Liver (tissue), 3 donors: ENCODE measurements at regions not wholly inside any gene's neighbourhood (a gene's known extent, or its start where the extent isn't known, plus 50 kb on each side); places are given as distances from the start of the nearest gene placed in this dataset.

Source experiments
- CTCF ChIP-seq: fragments of 150-350 bp; IDR thresholded peaks from 2 replicates; pipeline ENCODE4 v1.5.1; 2017; ENCODE audit warnings: improper control_type of control experiment, low read depth, low read length; ENCODE audit not compliant: missing input control
- EGR1 ChIP-seq, 2 donors: IDR thresholded peaks; 2 replicates each; pipeline ENCODE4 v1.6.1; 2016 to 2018; ENCODE audit warnings: antibody characterized with exemption in 2 of 2, low read depth in 2 of 2
- GABPA ChIP-seq, 2 donors: IDR thresholded peaks in 1 of 2; conservative IDR thresholded peaks in 1 of 2; 2 replicates each; pipeline ENCODE4 v1.6.1; 2016; ENCODE audit warnings: antibody characterized with exemption in 2 of 2, mild to moderate bottlenecking in 1 of 2, moderate library complexity in 1 of 2
- HNF4A ChIP-seq, 2 donors: conservative IDR thresholded peaks; 2 replicates each; pipeline ENCODE4 v1.6.1; 2016; ENCODE audit warnings: antibody characterized with exemption in 2 of 2, mild to moderate bottlenecking in 2 of 2
- JUND ChIP-seq, 2 donors: IDR thresholded peaks; 2 replicates each; pipeline ENCODE4 v1.6.1; 2016; ENCODE audit warnings: antibody characterized with exemption in 2 of 2
- RAD21 ChIP-seq, 2 donors: IDR thresholded peaks; 2 replicates each; pipeline ENCODE4 v1.6.1; 2016; ENCODE audit warnings: antibody characterized with exemption in 2 of 2, mild to moderate bottlenecking in 2 of 2
- RXRA ChIP-seq, 2 donors: IDR thresholded peaks; 2 replicates each; pipeline ENCODE4 v1.6.1; 2017 to 2018; ENCODE audit warnings: antibody characterized with exemption in 2 of 2, mild to moderate bottlenecking in 1 of 2
- SP1 ChIP-seq: IDR thresholded peaks from 2 replicates; pipeline ENCODE4 v1.6.1; 2018; ENCODE audit warnings: antibody characterized with exemption, mild to moderate bottlenecking
- TAF1 ChIP-seq: conservative IDR thresholded peaks from 2 replicates; pipeline ENCODE4 v1.6.1; 2016; ENCODE audit warnings: antibody characterized with exemption, mild to moderate bottlenecking
- YY1 ChIP-seq: IDR thresholded peaks from 2 replicates; pipeline ENCODE4 v1.6.1; 2016; ENCODE audit warnings: antibody characterized with exemption, mild to moderate bottlenecking
- TF ChIP-seq, protein P1 (sequence below): IDR thresholded peaks from 2 replicates; pipeline ENCODE4 v1.6.1; 2016; ENCODE audit warnings: antibody characterized with exemption
- TF ChIP-seq, protein P2 (sequence below): IDR thresholded peaks from 2 replicates; pipeline ENCODE4 v1.6.1; 2016; ENCODE audit warnings: antibody characterized with exemption, mild to moderate bottlenecking
- TF ChIP-seq, protein P3 (sequence below): IDR thresholded peaks from 2 replicates; pipeline ENCODE4 v1.6.1; 2016; ENCODE audit warnings: antibody characterized with exemption
- donor health status: healthy.
- donor health status: healthy.

GRCh38 chr12:88642675-88643431, 62.6 kb upstream of the KITLG start:
- TF ChIP-seq JUND (IDR thresholded peaks at IDR 0.05) (no peak), CTCF (no peak), HNF4A (conservative IDR thresholded peaks at IDR 0.05) (no peak), YY1 (no peak), TAF1 (no peak), RXRA (IDR thresholded peaks at IDR 0.05) (no peak), RAD21 (IDR thresholded peaks at IDR 0.05) (no peak), SP1 (no peak), GABPA (IDR thresholded peaks at IDR 0.05 in 1 of 2, conservative IDR thresholded peaks at IDR 0.05 in 1 of 2) (no peak), EGR1 (IDR thresholded peaks at IDR 0.05; ENCODE audit: low read depth in 2 of 2) (no peak)
- TF ChIP-seq, protein P1, sequence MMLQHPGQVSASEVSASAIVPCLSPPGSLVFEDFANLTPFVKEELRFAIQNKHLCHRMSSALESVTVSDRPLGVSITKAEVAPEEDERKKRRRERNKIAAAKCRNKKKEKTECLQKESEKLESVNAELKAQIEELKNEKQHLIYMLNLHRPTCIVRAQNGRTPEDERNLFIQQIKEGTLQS = no peak
- TF ChIP-seq, protein P2, sequence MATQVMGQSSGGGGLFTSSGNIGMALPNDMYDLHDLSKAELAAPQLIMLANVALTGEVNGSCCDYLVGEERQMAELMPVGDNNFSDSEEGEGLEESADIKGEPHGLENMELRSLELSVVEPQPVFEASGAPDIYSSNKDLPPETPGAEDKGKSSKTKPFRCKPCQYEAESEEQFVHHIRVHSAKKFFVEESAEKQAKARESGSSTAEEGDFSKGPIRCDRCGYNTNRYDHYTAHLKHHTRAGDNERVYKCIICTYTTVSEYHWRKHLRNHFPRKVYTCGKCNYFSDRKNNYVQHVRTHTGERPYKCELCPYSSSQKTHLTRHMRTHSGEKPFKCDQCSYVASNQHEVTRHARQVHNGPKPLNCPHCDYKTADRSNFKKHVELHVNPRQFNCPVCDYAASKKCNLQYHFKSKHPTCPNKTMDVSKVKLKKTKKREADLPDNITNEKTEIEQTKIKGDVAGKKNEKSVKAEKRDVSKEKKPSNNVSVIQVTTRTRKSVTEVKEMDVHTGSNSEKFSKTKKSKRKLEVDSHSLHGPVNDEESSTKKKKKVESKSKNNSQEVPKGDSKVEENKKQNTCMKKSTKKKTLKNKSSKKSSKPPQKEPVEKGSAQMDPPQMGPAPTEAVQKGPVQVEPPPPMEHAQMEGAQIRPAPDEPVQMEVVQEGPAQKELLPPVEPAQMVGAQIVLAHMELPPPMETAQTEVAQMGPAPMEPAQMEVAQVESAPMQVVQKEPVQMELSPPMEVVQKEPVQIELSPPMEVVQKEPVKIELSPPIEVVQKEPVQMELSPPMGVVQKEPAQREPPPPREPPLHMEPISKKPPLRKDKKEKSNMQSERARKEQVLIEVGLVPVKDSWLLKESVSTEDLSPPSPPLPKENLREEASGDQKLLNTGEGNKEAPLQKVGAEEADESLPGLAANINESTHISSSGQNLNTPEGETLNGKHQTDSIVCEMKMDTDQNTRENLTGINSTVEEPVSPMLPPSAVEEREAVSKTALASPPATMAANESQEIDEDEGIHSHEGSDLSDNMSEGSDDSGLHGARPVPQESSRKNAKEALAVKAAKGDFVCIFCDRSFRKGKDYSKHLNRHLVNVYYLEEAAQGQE = no peak
- TF ChIP-seq, protein P3, sequence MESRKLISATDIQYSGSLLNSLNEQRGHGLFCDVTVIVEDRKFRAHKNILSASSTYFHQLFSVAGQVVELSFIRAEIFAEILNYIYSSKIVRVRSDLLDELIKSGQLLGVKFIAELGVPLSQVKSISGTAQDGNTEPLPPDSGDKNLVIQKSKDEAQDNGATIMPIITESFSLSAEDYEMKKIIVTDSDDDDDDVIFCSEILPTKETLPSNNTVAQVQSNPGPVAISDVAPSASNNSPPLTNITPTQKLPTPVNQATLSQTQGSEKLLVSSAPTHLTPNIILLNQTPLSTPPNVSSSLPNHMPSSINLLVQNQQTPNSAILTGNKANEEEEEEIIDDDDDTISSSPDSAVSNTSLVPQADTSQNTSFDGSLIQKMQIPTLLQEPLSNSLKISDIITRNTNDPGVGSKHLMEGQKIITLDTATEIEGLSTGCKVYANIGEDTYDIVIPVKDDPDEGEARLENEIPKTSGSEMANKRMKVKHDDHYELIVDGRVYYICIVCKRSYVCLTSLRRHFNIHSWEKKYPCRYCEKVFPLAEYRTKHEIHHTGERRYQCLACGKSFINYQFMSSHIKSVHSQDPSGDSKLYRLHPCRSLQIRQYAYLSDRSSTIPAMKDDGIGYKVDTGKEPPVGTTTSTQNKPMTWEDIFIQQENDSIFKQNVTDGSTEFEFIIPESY = no peak
